K562 (cell line): ENCODE measurements at regions not wholly inside any gene's neighbourhood (a gene's known extent, or its start where the extent isn't known, plus 50 kb on each side); places are given as distances from the start of the nearest gene placed in this dataset.

Source experiments
- ATAC-seq: fragments of 200-7000 bp; cut with Tn5 transposase; 3 replicates; pipeline ENCODE4 v1.9.1; 2020; ENCODE audit warnings: moderate library complexity
- BruUV-seq: library from RNA; stranded (reverse); fragments of 400-500 nt; replicated peaks from 2 replicates; lab custom pipeline; 2021; lab: Mats Ljungman, UMichigan
- CTCF ChIA-PET: fragments of 300-600 bp; formaldehyde crosslinking; extraction: SDS; loops from one replicate; lab custom pipeline; 2021; ENCODE audit warnings: low intra/inter-chr PET ratio; lab: Yijun Ruan, JAX
- POLR2A ChIA-PET: fragments of 300-600, 350-650 bp; sonication (Branson Sonifier 250); formaldehyde crosslinking; extraction: SDS; loops from one replicate; lab custom pipeline; 2021; ENCODE audit warnings: antibody characterized with exemption, inconsistent platforms; lab: Yijun Ruan, JAX
- DNase-seq, 4 experiments: peaks; one replicate each; pipeline versions ENCODE4 v3.0.0 to v3.0.0-alpha.2; 2011 to 2018; ENCODE audit warnings: low spot score in 3 of 4, mixed read lengths in 3 of 4; ENCODE audit errors: extremely low read depth in 1 of 4
- FAIRE-seq: peaks from 2 replicates; lab custom pipeline; 2011; peaks lifted over from hg19 to GRCh38; lab: Jason Lieb, UNC
- H2AFZ ChIP-seq: 2 replicates; pipeline ENCODE4 v1.6.0; 2011; ENCODE audit warnings: low read depth, low read length, control low read depth, inconsistent platforms
- H3K27ac ChIP-seq: fragments of 200-600 bp; 3 replicates; pipeline ENCODE4 v1.8.0; 2011; ENCODE audit warnings: low read depth, mild to moderate bottlenecking, control low read depth, inconsistent platforms, low read length, moderate library complexity, mixed read lengths; ENCODE audit errors: extremely low read depth
- H3K27me3 ChIP-seq, 2 experiments: fragments of 300-600 bp in 1 of 2; 2 replicates in 1 of 2; 3 replicates in 1 of 2; pipeline versions ENCODE4 v1.6.0 to v1.8.0; 2011; ENCODE audit warnings: inconsistent platforms in 2 of 2, low read length in 2 of 2, mild to moderate bottlenecking in 1 of 2, mixed read lengths in 1 of 2, moderate library complexity in 1 of 2; ENCODE audit not compliant: control insufficient read depth in 2 of 2, insufficient read depth in 2 of 2
- H3K36me3 ChIP-seq: fragments of 300-600 bp; 3 replicates; pipeline ENCODE4 v1.8.0; 2011; ENCODE audit warnings: mild to moderate bottlenecking, low read length, inconsistent platforms; ENCODE audit not compliant: control insufficient read depth, insufficient read depth
- H3K4me1 ChIP-seq, 2 experiments: fragments of 200-600 bp in 1 of 2; replicated peaks in 1 of 2; 2 replicates in 1 of 2; 3 replicates in 1 of 2; pipeline versions ENCODE4 v1.5.1 to v1.8.0; 2011; ENCODE audit warnings: inconsistent platforms in 2 of 2, low read length in 2 of 2, mild to moderate bottlenecking in 1 of 2, mixed read lengths in 1 of 2, moderate library complexity in 1 of 2; ENCODE audit not compliant: control insufficient read depth in 2 of 2, insufficient read depth in 2 of 2
- H3K4me2 ChIP-seq: 2 replicates; pipeline ENCODE4 v1.6.1; 2011; ENCODE audit warnings: low read length, control low read depth, inconsistent platforms, mixed read lengths; ENCODE audit not compliant: insufficient read depth
- H3K4me3 ChIP-seq: fragments of 200-600 bp; sonication (generic), shearing (Covaris generic); 2 replicates; pipeline ENCODE4 v1.5.1; 2016; ENCODE audit warnings: control low read depth, inconsistent platforms
- H3K79me2 ChIP-seq: fragments of 200-600 bp; 3 replicates; pipeline ENCODE4 v1.8.0; 2011; ENCODE audit warnings: low read length, inconsistent platforms; ENCODE audit not compliant: control insufficient read depth, insufficient read depth
- H3K9ac ChIP-seq, 2 experiments: 2 replicates each; pipeline versions ENCODE4 v1.6.0 to v1.6.1; 2011; ENCODE audit warnings: low read depth in 2 of 2, low read length in 2 of 2, control low read depth in 1 of 2, inconsistent platforms in 1 of 2, mild to moderate bottlenecking in 1 of 2, mixed read lengths in 1 of 2; ENCODE audit not compliant: insufficient read depth in 1 of 2
- H3K9me1 ChIP-seq: one replicate; pipeline ENCODE4 v1.6.0; 2011; ENCODE audit warnings: inconsistent platforms, mild to moderate bottlenecking, low read length, moderate library complexity; ENCODE audit not compliant: control insufficient read depth, insufficient read depth
- H3K9me3 ChIP-seq: replicated peaks from 2 replicates; pipeline ENCODE4 v1.5.1; 2011; ENCODE audit warnings: low read depth, low read length, inconsistent platforms; ENCODE audit not compliant: control insufficient read depth, insufficient read depth
- H4K20me1 ChIP-seq: replicated peaks from 2 replicates; pipeline ENCODE4 v1.6.1; 2011; ENCODE audit warnings: low read length, inconsistent platforms, mixed read lengths; ENCODE audit not compliant: control insufficient read depth, insufficient read depth
- BMI1 ChIP-seq: fragments of 150-350 bp; IDR thresholded peaks from 2 replicates; pipeline ENCODE4 v1.6.1; 2014; ENCODE audit warnings: low read length
- HINFP ChIP-seq: fragments of 450-650 bp; conservative IDR thresholded peaks from 2 replicates; pipeline ENCODE4 v1.6.1; 2016; ENCODE audit warnings: missing genetic modification characterization, low read depth, mild to moderate bottlenecking, control low read depth, missing compliant biosample characterization
- KDM4B ChIP-seq, 2 experiments: fragments of 450-650 bp in 1 of 2; sonication (generic) in 1 of 2; IDR thresholded peaks; 2 replicates each; pipeline ENCODE4 v1.6.1; 2016 to 2017; ENCODE audit warnings: borderline replicate concordance in 2 of 2, antibody characterized with exemption in 1 of 2, low read depth in 1 of 2, mild to moderate bottlenecking in 1 of 2
- KLF10 ChIP-seq: fragments of 250-450 bp; sonication (Bioruptor Pico); IDR thresholded peaks from 2 replicates; pipeline ENCODE4 v1.6.1; 2021; ENCODE audit warnings: matching md5 sums
- MXI1 ChIP-seq: IDR thresholded peaks from 2 replicates; pipeline ENCODE4 v1.6.1; 2011; ENCODE audit warnings: low read depth, mild to moderate bottlenecking, improper control_type of control experiment, low read length
- SRF ChIP-seq, 2 experiments: fragments of 250-450, 450-650 bp in 1 of 2; sonication (Bioruptor Pico) in 1 of 2; sonication (generic) in 1 of 2; formaldehyde crosslinking; IDR thresholded peaks; 2 replicates each; pipeline versions ENCODE4 v1.5.0 to v1.5.1; 2020 to 2022; ENCODE audit warnings: mild to moderate bottlenecking in 1 of 2, missing genetic modification reagents in 1 of 2
- TBP ChIP-seq: optimal IDR thresholded peaks from 2 replicates; pipeline ENCODE3; 2011; ENCODE audit warnings: low read depth, low read length, improper control_type of control experiment
- U2AF1 ChIP-seq: fragments of 200-400 bp; formaldehyde crosslinking; optimal IDR thresholded peaks from 2 replicates; pipeline ENCODE3; 2017; ENCODE audit warnings: mild to moderate bottlenecking, low read depth, low read length, moderate library complexity
- USF1 ChIP-seq: sonication (generic); formaldehyde crosslinking; IDR thresholded peaks from 2 replicates; pipeline ENCODE4 v1.9.0; 2022; ENCODE audit warnings: mild to moderate bottlenecking, missing genetic modification reagents
- ZNF778 ChIP-seq: fragments of 450-650 bp; formaldehyde crosslinking; IDR thresholded peaks from 2 replicates; pipeline ENCODE4 v1.4.0; 2020; ENCODE audit warnings: mild to moderate bottlenecking, moderate library complexity
- whole genome bisulfite sequencing: fragments of 100-300 bp; shearing (Covaris generic); methylation state at CpG from one replicate; pipeline ENCODE4 v1.1.6; 2016; ENCODE audit warnings: low coverage, mixed read lengths; ENCODE audit not compliant: insufficient coverage; ENCODE audit errors: missing lambda C conversion rate; 5-methylcytosine and 5-hydroxymethylcytosine counted together
- in situ Hi-C: fragments of 300-500 bp; cut with MboI; formaldehyde crosslinking; loops from 4 replicates; pipeline ENCODE4 v1.15.0; 2018; ENCODE audit warnings: inconsistent platforms, mixed read lengths
- intact Hi-C: fragments of 100-400 bp; cut with micrococcal nuclease; formaldehyde crosslinking; loops from 2 replicates; pipeline ENCODE4 v1.14.2; 2022

- no peaks in the 10 kb centered on the region for H3K36me3 ChIP-seq
- no peaks in the 10 kb centered on the region for H3K4me1 ChIP-seq
- no peaks in the 10 kb centered on the region for H3K9me1 ChIP-seq
- H2AFZ ChIP-seq = no peak overlapping the region
- no peak for DNase-seq
- intact Hi-C loops (no loop called here), in situ Hi-C loops (no loop called here)
- H3K79me2 ChIP-seq = no peaks in the 10 kb centered on the region
- no peak overlapping the region for H3K27ac ChIP-seq
- no peak for FAIRE-seq
- WGBS = 0% methylated on average over 2 of the region's 3 CpGs
- POLR2A ChIA-PET = no interaction called here
- no peaks in the 10 kb centered on the region for H3K9me3 ChIP-seq
- BruUV-seq = no TSS peak
- no peak for ATAC-seq
- H3K4me3 ChIP-seq = no peak overlapping the region
- H4K20me1 ChIP-seq = no peaks in the 10 kb centered on the region
- no peak overlapping the region for H3K9ac ChIP-seq
- CTCF ChIA-PET = no interaction called here
- no peaks in the 10 kb centered on the region for H3K27me3 ChIP-seq
- no peak overlapping the region for H3K4me2 ChIP-seq
- no peak for TF ChIP-seq BMI1
- TF ChIP-seq U2AF1 = no peak
- no peak for TF ChIP-seq TBP
- no peak for TF ChIP-seq KLF10 (CRISPR knock-in tag)
- TF ChIP-seq USF1 = no peak
- TF ChIP-seq SRF (CRISPR knock-in tag; IDR thresholded peaks at IDR 0.05) = no peak
- TF ChIP-seq HINFP (tag) = no peak
- TF ChIP-seq ZNF778 (CRISPR knock-in tag) = no peak
- no peak for TF ChIP-seq KDM4B (IDR thresholded peaks at IDR 0.05; ENCODE audit: borderline replicate concordance in 2 of 2, low read depth in 1 of 2)
- TF ChIP-seq MXI1 = no peak
Observed at GRCh38 chr22:27510024-27510423, 291.5 kb downstream of the MN1 start.
